HFF-Myc (cell line): ENCODE measurements at regions not wholly inside any gene's neighbourhood (a gene's known extent, or its start where the extent isn't known, plus 50 kb on each side); places are given as distances from the start of the nearest gene placed in this dataset.
"Not testable (repeated sequence)": the region's sequence is repeated elsewhere in the genome, so short reads cannot be mapped to it uniquely, and the experiment has no call there.

ENCODE experiments used
- DNase-seq: peaks from one replicate; pipeline ENCODE4 v3.0.0-alpha.2; 2011; ENCODE audit warnings: low read depth; ENCODE audit errors: extremely low read depth
- H3K4me3 ChIP-seq: replicated peaks from 2 replicates; pipeline ENCODE4 v1.5.1; 2011; ENCODE audit warnings: low read depth, mild to moderate bottlenecking, control low read depth, low read length
- CTCF ChIP-seq: IDR thresholded peaks from 2 replicates; pipeline ENCODE4 v1.5.1; 2012; ENCODE audit warnings: mild to moderate bottlenecking, low read depth, low read length, control low read depth; ENCODE audit errors: missing control alignments

GRCh38 chr4:151519728-151520415, 110.9 kb downstream of the FHIP1A start:
- no peak overlapping the region for H3K4me3 ChIP-seq
- TF ChIP-seq CTCF: no peak
- no peak for DNase-seq

- H3K4me3 ChIP-seq: no peak overlapping the region
- DNase-seq: no peak
- TF ChIP-seq CTCF: no peak
Observed at GRCh38 chr4:151522866-151523519, 114.0 kb downstream of the FHIP1A start.

- no peak for DNase-seq
- no peak for TF ChIP-seq CTCF
- H3K4me3 ChIP-seq: no peak overlapping the region
Observed at GRCh38 chr4:151524610-151525009, 115.6 kb downstream of the FHIP1A start.

- not testable (repeated sequence) for DNase-seq, H3K4me3 ChIP-seq
Observed at GRCh38 chr4:151526489-151526888, 117.5 kb downstream of the FHIP1A start.

GRCh38 chr4:151527699-151528098, 118.7 kb downstream of the FHIP1A start:
- H3K4me3 ChIP-seq: no peak overlapping the region
- no peak for TF ChIP-seq CTCF
- no peak for DNase-seq

DNA sequence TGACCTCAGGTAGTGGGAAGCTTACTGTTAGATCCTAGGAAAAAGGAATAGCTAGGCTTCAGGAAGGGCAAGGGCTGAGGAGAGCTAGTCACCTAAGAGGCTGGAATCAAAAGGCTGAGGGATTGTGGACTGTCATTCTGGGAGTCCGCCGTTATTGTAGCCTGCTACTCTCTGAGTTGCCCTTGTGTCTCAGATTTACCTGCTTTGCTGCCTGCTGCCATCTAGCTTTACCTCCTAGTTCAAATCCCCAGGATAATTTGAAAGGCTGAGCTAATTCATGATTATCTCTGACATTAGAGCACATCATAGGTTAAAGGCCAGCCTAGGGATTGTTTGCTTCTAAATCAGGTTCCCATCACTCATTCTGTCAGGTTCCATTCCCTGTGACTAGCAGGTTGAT, 120.2 kb downstream of the FHIP1A start:
- no peak for TF ChIP-seq CTCF
- DNase-seq: no peak
- no peak overlapping the region for H3K4me3 ChIP-seq

DNA sequence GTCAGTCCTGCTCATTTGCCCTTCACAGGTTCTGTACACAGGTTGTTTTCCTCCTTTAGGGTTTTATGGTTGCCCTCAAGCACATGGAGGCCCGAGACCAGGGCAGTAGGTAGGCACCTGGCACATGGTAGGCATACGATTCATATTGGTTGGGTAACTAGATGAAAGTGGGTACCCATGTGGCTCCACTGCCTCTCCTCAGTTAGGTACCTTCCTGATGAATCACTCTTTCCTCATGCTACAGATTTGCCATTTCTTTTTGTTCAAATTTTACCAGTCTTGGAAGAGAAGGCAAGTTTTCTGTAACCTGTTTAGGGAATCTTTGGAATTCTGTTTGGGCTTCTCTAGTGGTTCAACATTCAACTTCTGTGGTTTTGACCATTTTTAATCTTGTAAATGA, 121.3 kb downstream of the FHIP1A start:
- no peak overlapping the region for H3K4me3 ChIP-seq
- no peak for DNase-seq
- no peak for TF ChIP-seq CTCF
